GM23338 (cell line): ENCODE measurements at regions not wholly inside any gene's neighbourhood (a gene's known extent, or its start where the extent isn't known, plus 50 kb on each side); places are given as distances from the start of the nearest gene placed in this dataset.

Experiments used
- CTCF ChIP-seq, 2 experiments: fragments of 200-600 bp in 1 of 2; sonication (generic) in 1 of 2; conservative IDR thresholded peaks; 2 replicates each; pipeline versions ENCODE4 v1.5.1 to v1.6.1; 2016 to 2017; ENCODE audit warnings: antibody characterized with exemption in 2 of 2, low read depth in 2 of 2, mild to moderate bottlenecking in 2 of 2, moderate library complexity in 1 of 2
- EZH2 ChIP-seq: fragments of 200-600 bp; sonication (generic); IDR thresholded peaks from one replicate; pipeline ENCODE4 v1.8.0; 2017; ENCODE audit warnings: antibody characterized with exemption, mild to moderate bottlenecking, low read depth; ENCODE audit not compliant: unreplicated experiment
- EZH2phosphoT487 ChIP-seq: fragments of 200-600 bp; sonication (generic); IDR thresholded peaks from one replicate; pipeline ENCODE4 v1.8.1; 2018; ENCODE audit warnings: antibody characterized with exemption; ENCODE audit not compliant: unreplicated experiment
- POLR2AphosphoS5 ChIP-seq: IDR thresholded peaks from 2 replicates; pipeline ENCODE4 v1.6.1; 2016; ENCODE audit warnings: antibody characterized with exemption, low read depth
- ZNF114 ChIP-seq: fragments of 250-450 bp; sonication (Bioruptor Pico); IDR thresholded peaks from 2 replicates; pipeline ENCODE4 v1.5.0; 2020; ENCODE audit warnings: mild to moderate bottlenecking, moderate library complexity
- TF ChIP-seq, protein P1 (sequence below): IDR thresholded peaks from one replicate; pipeline ENCODE4 v1.6.1; 2018; ENCODE audit warnings: antibody characterized with exemption; ENCODE audit not compliant: unreplicated experiment

GRCh38 chr3:8077126-8077525 is 424.5 kb upstream of the LMCD1 start:
- no peak for TF ChIP-seq POLR2AphosphoS5
- no peak for TF ChIP-seq EZH2
- TF ChIP-seq, protein P1, sequence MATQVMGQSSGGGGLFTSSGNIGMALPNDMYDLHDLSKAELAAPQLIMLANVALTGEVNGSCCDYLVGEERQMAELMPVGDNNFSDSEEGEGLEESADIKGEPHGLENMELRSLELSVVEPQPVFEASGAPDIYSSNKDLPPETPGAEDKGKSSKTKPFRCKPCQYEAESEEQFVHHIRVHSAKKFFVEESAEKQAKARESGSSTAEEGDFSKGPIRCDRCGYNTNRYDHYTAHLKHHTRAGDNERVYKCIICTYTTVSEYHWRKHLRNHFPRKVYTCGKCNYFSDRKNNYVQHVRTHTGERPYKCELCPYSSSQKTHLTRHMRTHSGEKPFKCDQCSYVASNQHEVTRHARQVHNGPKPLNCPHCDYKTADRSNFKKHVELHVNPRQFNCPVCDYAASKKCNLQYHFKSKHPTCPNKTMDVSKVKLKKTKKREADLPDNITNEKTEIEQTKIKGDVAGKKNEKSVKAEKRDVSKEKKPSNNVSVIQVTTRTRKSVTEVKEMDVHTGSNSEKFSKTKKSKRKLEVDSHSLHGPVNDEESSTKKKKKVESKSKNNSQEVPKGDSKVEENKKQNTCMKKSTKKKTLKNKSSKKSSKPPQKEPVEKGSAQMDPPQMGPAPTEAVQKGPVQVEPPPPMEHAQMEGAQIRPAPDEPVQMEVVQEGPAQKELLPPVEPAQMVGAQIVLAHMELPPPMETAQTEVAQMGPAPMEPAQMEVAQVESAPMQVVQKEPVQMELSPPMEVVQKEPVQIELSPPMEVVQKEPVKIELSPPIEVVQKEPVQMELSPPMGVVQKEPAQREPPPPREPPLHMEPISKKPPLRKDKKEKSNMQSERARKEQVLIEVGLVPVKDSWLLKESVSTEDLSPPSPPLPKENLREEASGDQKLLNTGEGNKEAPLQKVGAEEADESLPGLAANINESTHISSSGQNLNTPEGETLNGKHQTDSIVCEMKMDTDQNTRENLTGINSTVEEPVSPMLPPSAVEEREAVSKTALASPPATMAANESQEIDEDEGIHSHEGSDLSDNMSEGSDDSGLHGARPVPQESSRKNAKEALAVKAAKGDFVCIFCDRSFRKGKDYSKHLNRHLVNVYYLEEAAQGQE = no peak
- TF ChIP-seq CTCF (conservative IDR thresholded peaks at IDR 0.05; ENCODE audit: low read depth in 2 of 2) = no peak
- TF ChIP-seq EZH2phosphoT487 = no peak
- TF ChIP-seq ZNF114 (CRISPR knock-in tag) = no peak
